ENCODE measurements at regions not wholly inside any gene's neighbourhood (a gene's known extent, or its start where the extent isn't known, plus 50 kb on each side); places are given as distances from the start of the nearest gene placed in this dataset.

GRCh38 chr2:181234487-181234891, 222.7 kb upstream of the ITGA4 start:
- no peak for DNase-seq (ENCODE audit: extremely low spot score)
- H3K27ac ChIP-seq (replicated peaks in 1 of 4): no peak overlapping the region
- H3K27me3 ChIP-seq: no peaks in the 10 kb centered on the region
- no peaks in the 10 kb centered on the region for H3K4me1 ChIP-seq
- H3K4me3 ChIP-seq: no peak overlapping the region
- no peaks in the 10 kb centered on the region for H3K9me3 ChIP-seq
- no peaks in the 10 kb centered on the region for H3K36me3 ChIP-seq
- no peak for TF ChIP-seq POLR2A (IDR thresholded peaks at IDR 0.05; ENCODE audit: low read depth)
- TF ChIP-seq POLR2AphosphoS5 (IDR thresholded peaks at IDR 0.05): no peak
- TF ChIP-seq CTCF (IDR thresholded peaks at IDR 0.05): no peak
- no peak for TF ChIP-seq EP300 (IDR thresholded peaks at IDR 0.05)
- WGBS: 77% methylated on average over 1 of the region's 1 CpG
- intact Hi-C loops (cut with DNase I): no loop called here

GRCh38 chr2:181235011-181235410, 222.2 kb upstream of the ITGA4 start:
- Histone ChIP-seq H3K4me1 (no peaks in the 10 kb centered on the region), H3K36me3 (no peaks in the 10 kb centered on the region), H3K27ac (replicated peaks in 1 of 4) (no peak overlapping the region), H3K4me3 (no peak overlapping the region), H3K9me3 (no peaks in the 10 kb centered on the region), H3K27me3 (no peaks in the 10 kb centered on the region)
- no peak for TF ChIP-seq POLR2AphosphoS5 (IDR thresholded peaks at IDR 0.05)
- TF ChIP-seq POLR2A (IDR thresholded peaks at IDR 0.05; ENCODE audit: low read depth): no peak
- TF ChIP-seq EP300 (IDR thresholded peaks at IDR 0.05): no peak
- no peak for TF ChIP-seq CTCF (IDR thresholded peaks at IDR 0.05)
- intact Hi-C loops (cut with DNase I): no loop called here
- WGBS: 96% methylated on average over 1 of the region's 1 CpG
- no peak for DNase-seq (ENCODE audit: extremely low spot score)

- no peak for DNase-seq (ENCODE audit: extremely low spot score)
- Histone ChIP-seq H3K4me3 (no peak overlapping the region), H3K27me3 (no peaks in the 10 kb centered on the region), H3K27ac (replicated peaks in 1 of 4) (no peak overlapping the region), H3K36me3 (no peaks in the 10 kb centered on the region), H3K4me1 (no peaks in the 10 kb centered on the region), H3K9me3 (no peaks in the 10 kb centered on the region)
- intact Hi-C loops (cut with DNase I): no loop called here
- TF ChIP-seq CTCF (IDR thresholded peaks at IDR 0.05) (no peak), POLR2AphosphoS5 (IDR thresholded peaks at IDR 0.05) (no peak), EP300 (IDR thresholded peaks at IDR 0.05) (no peak), POLR2A (IDR thresholded peaks at IDR 0.05; ENCODE audit: low read depth) (no peak)
- WGBS: 91% methylated on average over 4 of the region's 4 CpGs
Measured at GRCh38 chr2:181235683-181236459, 221.3 kb upstream of the ITGA4 start.

GRCh38 chr2:181239201-181239799, 217.9 kb upstream of the ITGA4 start:
- H3K9me3 ChIP-seq: no peaks in the 10 kb centered on the region
- no peak overlapping the region for H3K4me3 ChIP-seq
- H3K4me1 ChIP-seq: no peaks in the 10 kb centered on the region
- intact Hi-C loops (cut with DNase I): no loop called here
- 73% methylated on average over 2 of the region's 2 CpGs for WGBS
- TF ChIP-seq EP300 (IDR thresholded peaks at IDR 0.05) (no peak), CTCF (IDR thresholded peaks at IDR 0.05) (no peak), POLR2AphosphoS5 (IDR thresholded peaks at IDR 0.05) (no peak)
- no peaks in the 10 kb centered on the region for H3K27me3 ChIP-seq
- DNase-seq (ENCODE audit: extremely low spot score): no peak
- H3K27ac ChIP-seq (replicated peaks in 1 of 4): no peak overlapping the region
- H3K36me3 ChIP-seq: no peaks in the 10 kb centered on the region

Measured in esophagus muscularis mucosa (tissue), 4 donors.